ENCODE measurements at regions not wholly inside any gene's neighbourhood (a gene's known extent, or its start where the extent isn't known, plus 50 kb on each side); places are given as distances from the start of the nearest gene placed in this dataset.

GRCh38 chr1:58971629-58972140 is 187.8 kb upstream of the JUN start:
- CTCF ChIA-PET = no interaction called here
- no peaks in the 10 kb centered on the region for H3K4me1 Mint-ChIP-seq (ENCODE audit: low read depth, unreplicated experiment)
- H3K27me3 Mint-ChIP-seq (ENCODE audit: unreplicated experiment) = no peaks in the 10 kb centered on the region
- no peak overlapping the region for H3K27ac Mint-ChIP-seq (ENCODE audit: unreplicated experiment)
- intact Hi-C loops (cut with micrococcal nuclease; ENCODE audit: unreplicated experiment) = no loop called here
- TF ChIP-seq CTCF (IDR thresholded peaks at IDR 0.05; ENCODE audit: unreplicated experiment) = no peak
- DNase-seq = no peak
- H3K4me3 Mint-ChIP-seq (ENCODE audit: low read depth, unreplicated experiment) = no peak overlapping the region
- no TSS peak for BruUV-seq (replicated peaks)
- no peaks in the 10 kb centered on the region for H3K9me3 Mint-ChIP-seq (ENCODE audit: low read depth, unreplicated experiment)
- no peaks in the 10 kb centered on the region for H3K36me3 Mint-ChIP-seq (ENCODE audit: insufficient read depth, unreplicated experiment)

- H3K36me3 Mint-ChIP-seq (ENCODE audit: insufficient read depth, unreplicated experiment) = no peaks in the 10 kb centered on the region
- no peak overlapping the region for H3K4me3 Mint-ChIP-seq (ENCODE audit: low read depth, unreplicated experiment)
- no peak for TF ChIP-seq CTCF (IDR thresholded peaks at IDR 0.05; ENCODE audit: unreplicated experiment)
- no TSS peak for BruUV-seq (replicated peaks)
- no peaks in the 10 kb centered on the region for H3K27me3 Mint-ChIP-seq (ENCODE audit: unreplicated experiment)
- intact Hi-C loops (cut with micrococcal nuclease; ENCODE audit: unreplicated experiment) = no loop called here
- no peaks in the 10 kb centered on the region for H3K4me1 Mint-ChIP-seq (ENCODE audit: low read depth, unreplicated experiment)
- CTCF ChIA-PET = no interaction called here
- H3K27ac Mint-ChIP-seq (ENCODE audit: unreplicated experiment) = no peak overlapping the region
- H3K9me3 Mint-ChIP-seq (ENCODE audit: low read depth, unreplicated experiment) = no peaks in the 10 kb centered on the region
- DNase-seq = no peak
Observed at GRCh38 chr1:58975888-58976287, 192.0 kb upstream of the JUN start.

GRCh38 chr1:58976294-58976693 is 192.4 kb upstream of the JUN start:
- Mint-ChIP-seq H3K4me1 (ENCODE audit: low read depth, unreplicated experiment) (no peaks in the 10 kb centered on the region), H3K9me3 (ENCODE audit: low read depth, unreplicated experiment) (no peaks in the 10 kb centered on the region), H3K4me3 (ENCODE audit: low read depth, unreplicated experiment) (no peak overlapping the region), H3K36me3 (ENCODE audit: insufficient read depth, unreplicated experiment) (no peaks in the 10 kb centered on the region), H3K27me3 (ENCODE audit: unreplicated experiment) (no peaks in the 10 kb centered on the region), H3K27ac (ENCODE audit: unreplicated experiment) (no peak overlapping the region)
- CTCF ChIA-PET = no interaction called here
- BruUV-seq (replicated peaks) = no TSS peak
- intact Hi-C loops (cut with micrococcal nuclease; ENCODE audit: unreplicated experiment) = no loop called here
- no peak for TF ChIP-seq CTCF (IDR thresholded peaks at IDR 0.05; ENCODE audit: unreplicated experiment)
- no peak for DNase-seq

GRCh38 chr1:58977598-58977997 is 193.8 kb upstream of the JUN start:
- Mint-ChIP-seq H3K4me1 (ENCODE audit: low read depth, unreplicated experiment) (no peaks in the 10 kb centered on the region), H3K9me3 (ENCODE audit: low read depth, unreplicated experiment) (no peaks in the 10 kb centered on the region), H3K27ac (ENCODE audit: unreplicated experiment) (no peak overlapping the region), H3K27me3 (ENCODE audit: unreplicated experiment) (no peaks in the 10 kb centered on the region), H3K4me3 (ENCODE audit: low read depth, unreplicated experiment) (no peak overlapping the region), H3K36me3 (ENCODE audit: insufficient read depth, unreplicated experiment) (no peaks in the 10 kb centered on the region)
- no peak for TF ChIP-seq CTCF (IDR thresholded peaks at IDR 0.05; ENCODE audit: unreplicated experiment)
- CTCF ChIA-PET = interaction anchor here (0.6 kb wide), 1 partner anchor 308 kb away, joined by 3 read pairs; no protein-coding TSS in a partner anchor
- no peak for DNase-seq
- intact Hi-C loops (cut with micrococcal nuclease; ENCODE audit: unreplicated experiment) = no loop called here
- no TSS peak for BruUV-seq (replicated peaks)

Measured in Calu3 (cell line).